GM13976 (cell line): ENCODE measurements at regions not wholly inside any gene's neighbourhood (a gene's known extent, or its start where the extent isn't known, plus 50 kb on each side); places are given as distances from the start of the nearest gene placed in this dataset.

Experiments
- DNase-seq: peaks from one replicate; pipeline ENCODE4 v3.0.0; 2012; ENCODE audit warnings: low spot score
- CTCF ChIP-seq: IDR thresholded peaks from 2 replicates; pipeline ENCODE4 v1.5.1; 2012; ENCODE audit warnings: borderline replicate concordance, mild to moderate bottlenecking; ENCODE audit not compliant: insufficient read depth; ENCODE audit errors: extremely low read depth, missing control alignments, control extremely low read depth
- in situ Hi-C: fragments of 300-500 bp; cut with MboI; formaldehyde crosslinking; loops from one replicate; pipeline ENCODE4 v1.12.0; 2022; ENCODE audit warnings: low sequenced_read_pairs, mixed read lengths, inconsistent platforms; ENCODE audit not compliant: unreplicated experiment

GRCh38 chr16:64809876-64810629 lies 311.8 kb downstream of the CDH11 start:
- DNase-seq: no peak
- TF ChIP-seq CTCF: no peak
- in situ Hi-C loops: no loop called here

- in situ Hi-C loops: no loop called here
- DNase-seq: no peak
- no peak for TF ChIP-seq CTCF
Measured at GRCh38 chr16:64808474-64808873, 313.4 kb downstream of the CDH11 start.

GRCh38 chr16:64791756-64792155 lies 330.1 kb downstream of the CDH11 start:
- in situ Hi-C loops: no loop called here
- DNase-seq: no peak
- TF ChIP-seq CTCF: no peak

GRCh38 chr16:64784635-64785034 lies 337.2 kb downstream of the CDH11 start:
- no peak for TF ChIP-seq CTCF
- in situ Hi-C loops: no loop called here
- no peak for DNase-seq

GRCh38 chr16:64782484-64782883 lies 339.4 kb downstream of the CDH11 start:
- in situ Hi-C loops: no loop called here
- DNase-seq: no peak
- no peak for TF ChIP-seq CTCF

- TF ChIP-seq CTCF: no peak
- DNase-seq: no peak
- in situ Hi-C loops: no loop called here
Measured at GRCh38 chr16:64780445-64780844, 341.4 kb downstream of the CDH11 start.

GRCh38 chr16:64778777-64779176 lies 343.1 kb downstream of the CDH11 start:
- DNase-seq: no peak
- no peak for TF ChIP-seq CTCF
- in situ Hi-C loops: no loop called here
